ENCODE measurements at regions not wholly inside any gene's neighbourhood (a gene's known extent, or its start where the extent isn't known, plus 50 kb on each side); places are given as distances from the start of the nearest gene placed in this dataset.

GRCh38 chr13:50459046-50459445 is 384.4 kb downstream of the DLEU7 start:
- Histone ChIP-seq H3K4me3 (no peak overlapping the region), H3K36me3 (ENCODE audit: control insufficient read depth in 4 of 4, insufficient read depth in 4 of 4, low read length in 4 of 4) (no peaks in the 10 kb centered on the region), H3K9me3 (ENCODE audit: control insufficient read depth in 4 of 4, insufficient read depth in 3 of 4, low read length in 3 of 4) (no peaks in the 10 kb centered on the region), H3K27me3 (ENCODE audit: control insufficient read depth in 3 of 3, insufficient read depth in 3 of 3, low read length in 2 of 3) (no peaks in the 10 kb centered on the region), H3K4me1 (ENCODE audit: control insufficient read depth in 5 of 5, insufficient read depth in 5 of 5, low read length in 5 of 5) (peaks cover 0 to 12% (median 2%) of the 10 kb centered on the region in 5 donors), H3K9ac (ENCODE audit: insufficient read depth in 1 of 2, low read length in 2 of 2) (no peak overlapping the region), H3K27ac (ENCODE audit: low read depth in 1 of 2, low read length in 1 of 2) (no peak overlapping the region)
- TF ChIP-seq CTCF (IDR thresholded peaks at IDR 0.05; ENCODE audit: control extremely low read depth, extremely low read depth): no peak
- no peak for ATAC-seq (ENCODE audit: insufficient read depth, low FRiP score)
- WGBS, 2 donors: 96 to 98% methylated on average over 2 of the region's 2 CpGs
- DNase-seq: no peak

GRCh38 chr13:50459658-50460057 is 383.8 kb downstream of the DLEU7 start:
- Histone ChIP-seq H3K36me3 (ENCODE audit: control insufficient read depth in 4 of 4, insufficient read depth in 4 of 4, low read length in 4 of 4) (no peaks in the 10 kb centered on the region), H3K27me3 (ENCODE audit: control insufficient read depth in 3 of 3, insufficient read depth in 3 of 3, low read length in 2 of 3) (no peaks in the 10 kb centered on the region), H3K27ac (ENCODE audit: low read depth in 1 of 2, low read length in 1 of 2) (no peak overlapping the region), H3K4me1 (ENCODE audit: control insufficient read depth in 5 of 5, insufficient read depth in 5 of 5, low read length in 5 of 5) (peaks cover 0 to 13% (median 2%) of the 10 kb centered on the region in 5 donors), H3K9ac (ENCODE audit: insufficient read depth in 1 of 2, low read length in 2 of 2) (no peak overlapping the region), H3K4me3 (no peak overlapping the region), H3K9me3 (ENCODE audit: control insufficient read depth in 4 of 4, insufficient read depth in 3 of 4, low read length in 3 of 4) (no peaks in the 10 kb centered on the region)
- DNase-seq (no peak), ATAC-seq (ENCODE audit: insufficient read depth, low FRiP score) (no peak)
- TF ChIP-seq CTCF (IDR thresholded peaks at IDR 0.05; ENCODE audit: control extremely low read depth, extremely low read depth): no peak

- H3K36me3 ChIP-seq (ENCODE audit: control insufficient read depth in 4 of 4, insufficient read depth in 4 of 4, low read length in 4 of 4): no peaks in the 10 kb centered on the region
- no peak overlapping the region for H3K27ac ChIP-seq (ENCODE audit: low read depth in 1 of 2, low read length in 1 of 2)
- peaks cover 0 to 13% (median 2%) of the 10 kb centered on the region in 5 donors for H3K4me1 ChIP-seq (ENCODE audit: control insufficient read depth in 5 of 5, insufficient read depth in 5 of 5, low read length in 5 of 5)
- ATAC-seq (ENCODE audit: insufficient read depth, low FRiP score): no peak
- no peak for TF ChIP-seq CTCF (IDR thresholded peaks at IDR 0.05; ENCODE audit: control extremely low read depth, extremely low read depth)
- WGBS, 2 donors: 82 to 91% methylated on average over 1 of the region's 1 CpG
- DNase-seq: no peak
- no peaks in the 10 kb centered on the region for H3K9me3 ChIP-seq (ENCODE audit: control insufficient read depth in 4 of 4, insufficient read depth in 3 of 4, low read length in 3 of 4)
- no peaks in the 10 kb centered on the region for H3K27me3 ChIP-seq (ENCODE audit: control insufficient read depth in 3 of 3, insufficient read depth in 3 of 3, low read length in 2 of 3)
- H3K4me3 ChIP-seq: no peak overlapping the region
- no peak overlapping the region for H3K9ac ChIP-seq (ENCODE audit: insufficient read depth in 1 of 2, low read length in 2 of 2)
These were observed 383.1 kb downstream of the DLEU7 start for GRCh38 chr13:50460358-50460757.

GRCh38 chr13:50461189-50461588 is 382.3 kb downstream of the DLEU7 start:
- no peak for ATAC-seq (ENCODE audit: insufficient read depth, low FRiP score)
- DNase-seq: no peak
- H3K27me3 ChIP-seq (ENCODE audit: control insufficient read depth in 3 of 3, insufficient read depth in 3 of 3, low read length in 2 of 3): no peaks in the 10 kb centered on the region
- H3K4me1 ChIP-seq (ENCODE audit: control insufficient read depth in 5 of 5, insufficient read depth in 5 of 5, low read length in 5 of 5): peaks cover 0 to 7% (median under 1%) of the 10 kb centered on the region in 5 donors
- no peak overlapping the region for H3K9ac ChIP-seq (ENCODE audit: insufficient read depth in 1 of 2, low read length in 2 of 2)
- 89 to 96% methylated on average over 3 of the region's 3 CpGs for WGBS, 2 donors
- TF ChIP-seq CTCF (IDR thresholded peaks at IDR 0.05; ENCODE audit: control extremely low read depth, extremely low read depth): no peak
- H3K27ac ChIP-seq (ENCODE audit: low read depth in 1 of 2, low read length in 1 of 2): no peak overlapping the region
- no peaks in the 10 kb centered on the region for H3K9me3 ChIP-seq (ENCODE audit: control insufficient read depth in 4 of 4, insufficient read depth in 3 of 4, low read length in 3 of 4)
- no peak overlapping the region for H3K4me3 ChIP-seq
- H3K36me3 ChIP-seq (ENCODE audit: control insufficient read depth in 4 of 4, insufficient read depth in 4 of 4, low read length in 4 of 4): no peaks in the 10 kb centered on the region

All from lung (tissue), 11 donors.